GM23248 (cell line): ENCODE measurements at regions not wholly inside any gene's neighbourhood (a gene's known extent, or its start where the extent isn't known, plus 50 kb on each side); places are given as distances from the start of the nearest gene placed in this dataset.

ENCODE experiments used
- DNase-seq: peaks from one replicate; pipeline ENCODE4 v3.0.0-alpha.2; 2015
- H2AFZ ChIP-seq: fragments of 200-600 bp; sonication (generic); 2 replicates; pipeline ENCODE4 v1.6.1; 2016; ENCODE audit warnings: antibody characterized with exemption
- H3F3A ChIP-seq: fragments of 200-600 bp; sonication (generic); 2 replicates; pipeline ENCODE4 v1.6.1; 2016; ENCODE audit warnings: mild to moderate bottlenecking, antibody characterized with exemption, mixed run types; ENCODE audit not compliant: insufficient read depth
- H3K27ac ChIP-seq: fragments of 200-600 bp; sonication (generic); 2 replicates; pipeline ENCODE4 v1.5.1; 2016; ENCODE audit warnings: mild to moderate bottlenecking
- H3K27me3 ChIP-seq: fragments of 200-600 bp; sonication (generic); replicated peaks from 2 replicates; pipeline ENCODE4 v1.6.1; 2016; ENCODE audit warnings: mild to moderate bottlenecking; ENCODE audit not compliant: insufficient read depth
- H3K36me3 ChIP-seq: fragments of 200-600 bp; sonication (generic); 2 replicates; pipeline ENCODE4 v1.6.1; 2016; ENCODE audit warnings: low read depth, mild to moderate bottlenecking
- H3K4me1 ChIP-seq: fragments of 200-600 bp; sonication (generic); 2 replicates; pipeline ENCODE4 v1.6.1; 2016; ENCODE audit warnings: mild to moderate bottlenecking; ENCODE audit not compliant: insufficient read depth
- H3K4me2 ChIP-seq: fragments of 200-600 bp; sonication (generic); one replicate; pipeline ENCODE4 v1.6.1; 2016; ENCODE audit warnings: mild to moderate bottlenecking; ENCODE audit not compliant: unreplicated experiment
- H3K4me3 ChIP-seq: fragments of 200-600 bp; sonication (generic); 2 replicates; pipeline ENCODE4 v1.5.1; 2016; ENCODE audit warnings: mild to moderate bottlenecking
- H3K79me2 ChIP-seq: fragments of 200-600 bp; sonication (generic); 2 replicates; pipeline ENCODE4 v1.6.1; 2016; ENCODE audit warnings: mild to moderate bottlenecking; ENCODE audit not compliant: insufficient read depth
- H3K9ac ChIP-seq: fragments of 200-600 bp; sonication (generic); 2 replicates; pipeline ENCODE4 v1.6.1; 2016; ENCODE audit warnings: mild to moderate bottlenecking
- H3K9me2 ChIP-seq: fragments of 200-600 bp; sonication (generic); 2 replicates; pipeline ENCODE4 v1.6.1; 2016; ENCODE audit warnings: mixed run types, mild to moderate bottlenecking, moderate library complexity; ENCODE audit not compliant: insufficient read depth
- H3K9me3 ChIP-seq: fragments of 200-600 bp; sonication (generic); one replicate; pipeline ENCODE4 v1.6.1; 2017; ENCODE audit warnings: low read depth
- H4K20me1 ChIP-seq: fragments of 200-600 bp; sonication (generic); 2 replicates; pipeline ENCODE4 v1.6.0; 2016; ENCODE audit not compliant: insufficient read depth
- EZH2 ChIP-seq: fragments of 200-600 bp; sonication (generic); IDR thresholded peaks from 2 replicates; pipeline ENCODE4 v1.6.1; 2018; ENCODE audit warnings: antibody characterized with exemption, mild to moderate bottlenecking; ENCODE audit not compliant: insufficient read depth, poor library complexity, severe bottlenecking
- EZH2phosphoT487 ChIP-seq: fragments of 200-600 bp; sonication (generic); IDR thresholded peaks from 2 replicates; pipeline ENCODE4 v1.6.1; 2018; ENCODE audit warnings: antibody characterized with exemption, moderate library complexity, mild to moderate bottlenecking, low read depth; ENCODE audit not compliant: insufficient read depth
- WGBS, 2 experiments: methylation state at CpG; one replicate each; pipeline ENCODE4 v1.1.6; 2015 to 2017; ENCODE audit warnings: low lambda C conversion rate in 2 of 2, low coverage in 1 of 2; ENCODE audit errors: missing lambda C conversion rate in 2 of 2; 5-methylcytosine and 5-hydroxymethylcytosine counted together
- in situ Hi-C: fragments of 300-500 bp; cut with MboI; formaldehyde crosslinking; loops from 2 replicates; pipeline ENCODE4 v1.15.0; 2020

GRCh38 chr13:72448082-72448481 lies 279.3 kb downstream of the MZT1 start:
- Histone ChIP-seq H3F3A (no peaks in the 10 kb centered on the region), H3K4me3 (no peak overlapping the region), H3K9ac (no peak overlapping the region), H3K4me2 (no peak overlapping the region), H3K79me2 (no peaks in the 10 kb centered on the region), H3K4me1 (no peaks in the 10 kb centered on the region), H4K20me1 (no peaks in the 10 kb centered on the region), H3K36me3 (no peaks in the 10 kb centered on the region), H2AFZ (no peak overlapping the region), H3K9me3 (no peaks in the 10 kb centered on the region), H3K27me3 (no peaks in the 10 kb centered on the region), H3K27ac (no peak overlapping the region), H3K9me2 (no peaks in the 10 kb centered on the region)
- no peak for TF ChIP-seq EZH2
- no peak for TF ChIP-seq EZH2phosphoT487
- DNase-seq = no peak
- in situ Hi-C loops = no loop called here
- 19 to 33% methylated on average over 1 of the region's 1 CpG for WGBS, 2 experiments

GRCh38 chr13:72444999-72445398 lies 282.4 kb downstream of the MZT1 start:
- no peaks in the 10 kb centered on the region for H3K79me2 ChIP-seq

GRCh38 chr13:72437458-72437857 lies 290.0 kb downstream of the MZT1 start:
- no peaks in the 10 kb centered on the region for H3K79me2 ChIP-seq
- WGBS, 2 experiments = 5% methylated on average over 1 of the region's 1 CpG
- no peaks in the 10 kb centered on the region for H3K36me3 ChIP-seq
- no peak for DNase-seq
- H3F3A ChIP-seq = no peaks in the 10 kb centered on the region
- no peak for TF ChIP-seq EZH2
- no peak for TF ChIP-seq EZH2phosphoT487
- no peaks in the 10 kb centered on the region for H3K9me2 ChIP-seq
- H3K4me3 ChIP-seq = no peak overlapping the region
- H2AFZ ChIP-seq = no peak overlapping the region
- in situ Hi-C loops = no loop called here
- no peaks in the 10 kb centered on the region for H3K4me1 ChIP-seq
- no peak overlapping the region for H3K9ac ChIP-seq
- H4K20me1 ChIP-seq = no peaks in the 10 kb centered on the region
- H3K9me3 ChIP-seq = no peaks in the 10 kb centered on the region
- no peaks in the 10 kb centered on the region for H3K27me3 ChIP-seq
- H3K27ac ChIP-seq = no peak overlapping the region
- H3K4me2 ChIP-seq = no peak overlapping the region

More at GRCh38 chr13:72444999-72445398, 282.4 kb downstream of the MZT1 start:
- no peaks in the 10 kb centered on the region for H3K9me3 ChIP-seq
- no peaks in the 10 kb centered on the region for H3K4me1 ChIP-seq
- H3K27me3 ChIP-seq = no peaks in the 10 kb centered on the region
- H3F3A ChIP-seq = no peaks in the 10 kb centered on the region
- H3K36me3 ChIP-seq = no peaks in the 10 kb centered on the region
- TF ChIP-seq EZH2phosphoT487 (no peak), EZH2 (no peak)
- H2AFZ ChIP-seq = no peak overlapping the region
- H3K4me2 ChIP-seq = no peak overlapping the region
- WGBS, 2 experiments = 0% methylated on average over 1 of the region's 1 CpG
- no peak overlapping the region for H3K9ac ChIP-seq
- in situ Hi-C loops = no loop called here
- no peaks in the 10 kb centered on the region for H4K20me1 ChIP-seq
- no peak overlapping the region for H3K27ac ChIP-seq
- H3K9me2 ChIP-seq = no peaks in the 10 kb centered on the region
- DNase-seq = no peak
- H3K4me3 ChIP-seq = no peak overlapping the region

GRCh38 chr13:72435251-72435650 lies 292.2 kb downstream of the MZT1 start:
- no peaks in the 10 kb centered on the region for H3K4me1 ChIP-seq
- H2AFZ ChIP-seq = no peak overlapping the region
- no peaks in the 10 kb centered on the region for H3F3A ChIP-seq
- no peaks in the 10 kb centered on the region for H3K9me2 ChIP-seq
- no peaks in the 10 kb centered on the region for H4K20me1 ChIP-seq
- H3K4me2 ChIP-seq = no peak overlapping the region
- no peak for TF ChIP-seq EZH2
- TF ChIP-seq EZH2phosphoT487 = no peak
- no peak overlapping the region for H3K4me3 ChIP-seq
- no peaks in the 10 kb centered on the region for H3K36me3 ChIP-seq
- DNase-seq = no peak
- H3K27me3 ChIP-seq = no peaks in the 10 kb centered on the region
- H3K79me2 ChIP-seq = no peaks in the 10 kb centered on the region
- H3K9me3 ChIP-seq = no peaks in the 10 kb centered on the region
- no peak overlapping the region for H3K27ac ChIP-seq
- no peak overlapping the region for H3K9ac ChIP-seq
- in situ Hi-C loops = no loop called here
- 38 to 54% methylated on average over 2 of the region's 2 CpGs for WGBS, 2 experiments
